Astrocyte of the spinal cord (primary cell): ENCODE measurements at regions not wholly inside any gene's neighbourhood (a gene's known extent, or its start where the extent isn't known, plus 50 kb on each side); places are given as distances from the start of the nearest gene placed in this dataset.

Experiments used
- DNase-seq: peaks from one replicate; pipeline ENCODE4 v3.0.0; 2011; ENCODE audit warnings: low read depth, low spot score
- H3K4me3 ChIP-seq: 2 replicates; pipeline ENCODE4 v1.5.1; 2011; ENCODE audit warnings: low read depth, mild to moderate bottlenecking, low read length, moderate library complexity
- in situ Hi-C: cut with HindIII; loops from 2 replicates; pipeline ENCODE4 v1.10.0; 2017; ENCODE audit warnings: low sequenced_read_pairs
- TF ChIP-seq, protein P1 (sequence below): IDR thresholded peaks from 2 replicates; pipeline ENCODE4 v1.5.1; 2012; ENCODE audit warnings: low read depth, mild to moderate bottlenecking, low read length, inconsistent platforms

DNA sequence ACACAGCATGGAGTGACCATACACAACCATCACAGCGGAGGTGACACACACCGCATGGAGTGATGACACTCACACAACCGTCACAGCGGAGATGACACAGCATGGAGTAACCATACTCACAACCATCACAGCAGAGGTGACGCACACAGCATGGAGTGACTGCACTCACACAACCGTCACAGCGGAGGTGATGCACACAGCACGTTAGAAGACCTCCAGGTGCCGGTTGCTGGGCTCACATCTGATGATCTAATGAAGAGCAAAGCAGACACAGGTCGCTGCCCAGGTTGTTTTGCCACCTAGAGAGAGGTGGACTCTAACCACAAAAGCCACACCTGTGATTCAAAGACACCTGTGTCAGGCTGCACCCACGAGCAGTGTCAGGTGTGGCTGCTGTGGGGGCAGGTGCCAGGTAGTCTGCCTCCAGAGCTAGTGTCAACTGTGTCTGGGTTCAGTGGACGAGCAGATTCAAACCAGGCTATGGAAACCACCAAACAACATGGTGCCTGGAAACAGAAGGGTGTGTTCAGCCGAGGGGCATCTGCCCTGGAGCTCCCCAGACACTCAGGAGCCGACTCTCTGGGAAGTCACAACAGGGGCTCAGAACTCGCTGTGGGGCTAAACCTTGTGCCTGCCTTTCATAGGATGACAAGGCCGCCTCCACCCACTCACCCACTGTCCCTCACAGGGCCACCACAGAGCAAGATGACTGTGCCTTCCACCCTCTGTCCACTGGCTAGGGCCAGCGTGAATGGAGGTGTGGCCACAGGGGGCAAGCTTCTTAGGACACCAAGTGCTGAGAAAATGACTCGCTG lies 608.2 kb downstream of the TBC1D22A start:
- TF ChIP-seq, protein P1, sequence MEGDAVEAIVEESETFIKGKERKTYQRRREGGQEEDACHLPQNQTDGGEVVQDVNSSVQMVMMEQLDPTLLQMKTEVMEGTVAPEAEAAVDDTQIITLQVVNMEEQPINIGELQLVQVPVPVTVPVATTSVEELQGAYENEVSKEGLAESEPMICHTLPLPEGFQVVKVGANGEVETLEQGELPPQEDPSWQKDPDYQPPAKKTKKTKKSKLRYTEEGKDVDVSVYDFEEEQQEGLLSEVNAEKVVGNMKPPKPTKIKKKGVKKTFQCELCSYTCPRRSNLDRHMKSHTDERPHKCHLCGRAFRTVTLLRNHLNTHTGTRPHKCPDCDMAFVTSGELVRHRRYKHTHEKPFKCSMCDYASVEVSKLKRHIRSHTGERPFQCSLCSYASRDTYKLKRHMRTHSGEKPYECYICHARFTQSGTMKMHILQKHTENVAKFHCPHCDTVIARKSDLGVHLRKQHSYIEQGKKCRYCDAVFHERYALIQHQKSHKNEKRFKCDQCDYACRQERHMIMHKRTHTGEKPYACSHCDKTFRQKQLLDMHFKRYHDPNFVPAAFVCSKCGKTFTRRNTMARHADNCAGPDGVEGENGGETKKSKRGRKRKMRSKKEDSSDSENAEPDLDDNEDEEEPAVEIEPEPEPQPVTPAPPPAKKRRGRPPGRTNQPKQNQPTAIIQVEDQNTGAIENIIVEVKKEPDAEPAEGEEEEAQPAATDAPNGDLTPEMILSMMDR, result no peak
- no peak for DNase-seq
- in situ Hi-C loops, result no loop called here
- H3K4me3 ChIP-seq, result no peak overlapping the region

DNA sequence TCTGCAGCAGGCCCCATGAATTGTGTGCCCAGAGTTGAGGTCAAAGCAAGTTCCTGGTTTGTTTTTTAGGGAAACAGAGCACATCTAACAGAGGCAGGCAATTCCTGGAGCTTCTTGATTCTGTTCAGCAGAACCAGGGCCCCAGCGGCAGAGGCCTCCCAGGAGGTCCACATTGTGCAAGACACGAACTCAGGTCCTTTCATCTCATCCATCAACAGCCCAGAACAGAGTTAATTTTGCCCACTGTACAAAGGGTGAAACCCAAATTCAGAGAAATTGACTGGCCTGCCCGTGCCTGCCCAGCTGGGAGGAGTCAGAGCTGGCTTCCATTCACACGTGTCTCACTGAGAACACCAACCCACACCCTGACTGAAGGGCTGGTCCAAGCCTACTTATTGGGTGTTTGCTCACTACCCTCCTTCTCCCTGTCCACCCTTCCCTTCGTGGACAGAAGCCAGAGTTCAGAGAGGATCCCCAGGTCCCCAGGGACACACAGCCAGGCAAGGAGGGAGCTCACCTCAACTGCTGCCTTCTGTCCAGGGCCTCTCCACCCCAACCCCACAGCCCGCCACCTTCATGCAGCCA lies 607.1 kb downstream of the TBC1D22A start:
- H3K4me3 ChIP-seq, result no peak overlapping the region
- in situ Hi-C loops, result no loop called here
- no peak for DNase-seq
- TF ChIP-seq, protein P1, result no peak

- no peak for DNase-seq
- TF ChIP-seq, protein P1, result no peak
- in situ Hi-C loops, result no loop called here
- no peak overlapping the region for H3K4me3 ChIP-seq
Observed at GRCh38 chr22:47369020-47369419, 606.6 kb downstream of the TBC1D22A start.

DNA sequence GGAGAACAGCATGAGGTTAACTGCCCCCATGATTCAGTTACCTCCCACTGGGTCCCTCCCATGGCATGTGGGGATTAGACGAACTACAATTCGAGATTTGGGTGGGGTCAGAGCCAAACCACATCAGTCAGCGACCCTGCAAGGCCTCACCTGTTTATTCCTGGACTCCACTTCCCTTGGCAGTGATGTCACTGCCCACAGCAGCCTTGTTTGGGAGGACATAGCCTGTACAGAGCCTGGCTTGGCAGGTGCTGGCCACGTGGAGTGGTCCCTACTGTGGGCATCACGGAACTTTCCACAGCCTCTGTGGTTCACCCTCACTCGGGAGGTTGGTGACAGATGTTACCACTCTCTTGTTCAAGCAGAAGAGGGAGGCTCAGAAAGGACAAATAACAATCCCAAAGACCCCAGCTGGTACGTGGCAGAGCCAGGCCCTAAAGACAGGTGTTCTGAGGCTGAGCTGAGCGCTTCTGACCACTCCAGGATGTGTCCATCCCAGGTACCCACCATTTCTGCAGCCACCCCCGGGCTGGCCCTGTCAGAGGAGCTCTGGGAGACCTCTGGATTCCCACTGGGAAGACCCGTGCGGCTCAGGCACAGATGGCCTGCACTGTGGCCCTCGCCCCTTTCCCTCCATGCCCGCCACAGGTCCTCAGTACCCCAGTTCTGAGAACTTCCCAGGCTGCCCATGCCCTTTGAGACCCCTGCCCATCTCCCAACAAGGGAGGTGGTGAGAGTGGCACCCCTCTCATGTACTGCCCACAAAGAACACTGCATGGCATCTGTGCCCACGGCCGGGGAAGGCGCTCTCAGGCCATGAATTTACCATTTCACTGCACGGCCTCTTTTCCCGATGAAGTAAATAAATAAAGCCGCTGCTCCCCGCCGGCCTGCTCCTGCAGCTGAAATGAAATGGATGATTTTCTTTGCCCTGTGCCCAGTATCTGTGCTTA lies 605.8 kb downstream of the TBC1D22A start:
- H3K4me3 ChIP-seq, result no peak overlapping the region
- DNase-seq, result no peak
- TF ChIP-seq, protein P1, result no peak
- in situ Hi-C loops, result no loop called here

GRCh38 chr22:47367107-47367690 lies 604.7 kb downstream of the TBC1D22A start:
- no peak for DNase-seq
- TF ChIP-seq, protein P1, result no peak
- in situ Hi-C loops, result no loop called here
- no peak overlapping the region for H3K4me3 ChIP-seq
